DOHH2 (cell line): ENCODE measurements at regions not wholly inside any gene's neighbourhood (a gene's known extent, or its start where the extent isn't known, plus 50 kb on each side); places are given as distances from the start of the nearest gene placed in this dataset.

ENCODE experiments used
- H3F3A ChIP-seq: fragments of 200-600 bp; sonication (generic), shearing (Covaris generic); 2 replicates; pipeline ENCODE4 v1.6.0; 2016; ENCODE audit warnings: antibody characterized with exemption, mild to moderate bottlenecking; ENCODE audit not compliant: control insufficient read depth, insufficient read depth
- H3K27ac ChIP-seq: fragments of 200-600 bp; sonication (generic); 2 replicates; pipeline ENCODE4 v1.5.1; 2014; ENCODE audit warnings: low read depth, mild to moderate bottlenecking, low read length, moderate library complexity
- H3K27me3 ChIP-seq: fragments of 200-600 bp; sonication (generic); 2 replicates; pipeline ENCODE4 v1.6.1; 2014; ENCODE audit warnings: mild to moderate bottlenecking, low read length, mixed read lengths; ENCODE audit not compliant: control insufficient read depth
- H3K36me3 ChIP-seq: fragments of 200-600 bp; sonication (generic); 2 replicates; pipeline ENCODE4 v1.6.1; 2014; ENCODE audit warnings: mild to moderate bottlenecking, low read length, moderate library complexity, mixed read lengths; ENCODE audit not compliant: control insufficient read depth
- H3K4me1 ChIP-seq: fragments of 200-600 bp; sonication (generic); 2 replicates; pipeline ENCODE4 v1.6.1; 2014; ENCODE audit warnings: mild to moderate bottlenecking, low read length, mixed read lengths; ENCODE audit not compliant: control insufficient read depth
- H3K4me2 ChIP-seq: fragments of 200-600 bp; sonication (generic); 2 replicates; pipeline ENCODE4 v1.6.0; 2014; ENCODE audit warnings: mild to moderate bottlenecking, low read length, moderate library complexity
- H3K4me3 ChIP-seq: fragments of 200-600 bp; sonication (generic); 2 replicates; pipeline ENCODE4 v1.5.1; 2014; ENCODE audit warnings: mild to moderate bottlenecking, low read length, mixed read lengths
- H3K79me2 ChIP-seq: fragments of 200-600 bp; sonication (generic); 2 replicates; pipeline ENCODE4 v1.6.1; 2014; ENCODE audit warnings: mild to moderate bottlenecking, low read length, mixed read lengths; ENCODE audit not compliant: control insufficient read depth
- H3K9me2 ChIP-seq: fragments of 200-600 bp; sonication (generic); replicated peaks from 2 replicates; pipeline ENCODE4 v1.6.1; 2014; ENCODE audit warnings: mild to moderate bottlenecking, low read length, mixed read lengths; ENCODE audit not compliant: control insufficient read depth
- H3K9me3 ChIP-seq: fragments of 200-600 bp; sonication (generic); 2 replicates; pipeline ENCODE4 v1.6.1; 2014; ENCODE audit warnings: antibody characterized with exemption, low read length, mixed read lengths; ENCODE audit not compliant: control insufficient read depth, insufficient read depth
- H4K20me1 ChIP-seq: fragments of 200-600 bp; sonication (generic); 2 replicates; pipeline ENCODE4 v1.6.0; 2014; ENCODE audit warnings: low read depth, mild to moderate bottlenecking, antibody characterized with exemption, low read length, moderate library complexity; ENCODE audit not compliant: control insufficient read depth, insufficient read depth
- CTCF ChIP-seq: fragments of 200-600 bp; sonication (generic); IDR thresholded peaks from one replicate; pipeline ENCODE4 v1.5.1; 2014; ENCODE audit warnings: antibody characterized with exemption, mild to moderate bottlenecking, low read depth, low read length; ENCODE audit not compliant: poor library complexity, severe bottlenecking
- EZH2phosphoT487 ChIP-seq: fragments of 200-600 bp; sonication (generic); IDR thresholded peaks from 2 replicates; pipeline ENCODE4 v1.6.1; 2017; ENCODE audit warnings: borderline replicate concordance, mild to moderate bottlenecking, antibody characterized with exemption, low read length, moderate library complexity, mixed read lengths

- Histone ChIP-seq H4K20me1 (no peaks in the 10 kb centered on the region), H3K79me2 (no peaks in the 10 kb centered on the region), H3K36me3 (no peaks in the 10 kb centered on the region), H3K27ac (no peak overlapping the region), H3K9me3 (no peaks in the 10 kb centered on the region), H3K9me2 (no peaks in the 10 kb centered on the region), H3K4me3 (no peak overlapping the region), H3K4me2 (no peak overlapping the region), H3F3A (no peaks in the 10 kb centered on the region), H3K27me3 (no peaks in the 10 kb centered on the region), H3K4me1 (no peaks in the 10 kb centered on the region)
- no peak for TF ChIP-seq EZH2phosphoT487
- no peak for TF ChIP-seq CTCF
These were observed 729.6 kb upstream of the PTBP2 start for GRCh38 chr1:95991787-95992520.

GRCh38 chr1:95994643-95995042 lies 726.9 kb upstream of the PTBP2 start:
- H3F3A ChIP-seq: no peaks in the 10 kb centered on the region
- H3K9me3 ChIP-seq: no peaks in the 10 kb centered on the region
- no peak overlapping the region for H3K4me2 ChIP-seq
- no peak for TF ChIP-seq CTCF
- no peak for TF ChIP-seq EZH2phosphoT487
- no peaks in the 10 kb centered on the region for H4K20me1 ChIP-seq
- H3K4me3 ChIP-seq: no peak overlapping the region
- no peaks in the 10 kb centered on the region for H3K4me1 ChIP-seq
- H3K27me3 ChIP-seq: no peaks in the 10 kb centered on the region
- H3K79me2 ChIP-seq: no peaks in the 10 kb centered on the region
- H3K27ac ChIP-seq: no peak overlapping the region
- no peaks in the 10 kb centered on the region for H3K36me3 ChIP-seq
- no peaks in the 10 kb centered on the region for H3K9me2 ChIP-seq

- Histone ChIP-seq H3K4me2 (no peak overlapping the region), H3K9me3 (no peaks in the 10 kb centered on the region), H3K27ac (no peak overlapping the region), H3K27me3 (no peaks in the 10 kb centered on the region), H3K36me3 (no peaks in the 10 kb centered on the region), H3F3A (no peaks in the 10 kb centered on the region), H3K4me1 (no peaks in the 10 kb centered on the region), H3K4me3 (no peak overlapping the region), H4K20me1 (no peaks in the 10 kb centered on the region), H3K9me2 (no peaks in the 10 kb centered on the region), H3K79me2 (no peaks in the 10 kb centered on the region)
- TF ChIP-seq EZH2phosphoT487: no peak
- TF ChIP-seq CTCF: no peak
These were observed 719.4 kb upstream of the PTBP2 start for GRCh38 chr1:96002201-96002600.
